Ishikawa (cell line): ENCODE measurements at regions not wholly inside any gene's neighbourhood (a gene's known extent, or its start where the extent isn't known, plus 50 kb on each side); places are given as distances from the start of the nearest gene placed in this dataset.

ENCODE experiments used
- CEBPB ChIP-seq: IDR thresholded peaks from 2 replicates; pipeline ENCODE4 v1.6.1; 2012
- CREB1 ChIP-seq: IDR thresholded peaks from 2 replicates; pipeline ENCODE4 v1.6.1; 2012; ENCODE audit warnings: low read depth
- EGR1 ChIP-seq: IDR thresholded peaks from 2 replicates; pipeline ENCODE4 v1.6.1; 2012
- EP300 ChIP-seq: IDR thresholded peaks from 2 replicates; pipeline ENCODE4 v1.6.1; 2012; ENCODE audit warnings: borderline replicate concordance
- FOXM1 ChIP-seq: IDR thresholded peaks from 2 replicates; pipeline ENCODE4 v1.6.1; 2012; ENCODE audit warnings: low read depth, borderline replicate concordance
- NFIC ChIP-seq: IDR thresholded peaks from 2 replicates; pipeline ENCODE4 v1.6.1; 2012
- RAD21 ChIP-seq: IDR thresholded peaks from 2 replicates; pipeline ENCODE4 v1.6.1; 2012; ENCODE audit warnings: low read depth
- REST ChIP-seq: IDR thresholded peaks from 2 replicates; pipeline ENCODE4 v1.6.1; 2012; ENCODE audit warnings: low read depth, mild to moderate bottlenecking
- TAF1 ChIP-seq: IDR thresholded peaks from 2 replicates; pipeline ENCODE4 v1.6.1; 2012; ENCODE audit warnings: low read depth, mild to moderate bottlenecking
- TCF12 ChIP-seq: IDR thresholded peaks from 2 replicates; pipeline ENCODE4 v1.6.1; 2012; ENCODE audit warnings: low read depth
- TEAD4 ChIP-seq: IDR thresholded peaks from 2 replicates; pipeline ENCODE4 v1.6.1; 2012
- YY1 ChIP-seq: IDR thresholded peaks from 2 replicates; pipeline ENCODE4 v1.6.1; 2012; ENCODE audit warnings: low read depth
- ZBTB7A ChIP-seq: IDR thresholded peaks from 2 replicates; pipeline ENCODE4 v1.6.1; 2012; ENCODE audit warnings: low read depth
- TF ChIP-seq, protein P1 (sequence below): IDR thresholded peaks from 2 replicates; pipeline ENCODE4 v1.6.1; 2012
- TF ChIP-seq, protein P2 (sequence below): IDR thresholded peaks from 2 replicates; pipeline ENCODE4 v1.6.1; 2012

GRCh38 chr10:53115660-53116059, 343.1 kb upstream of the MBL2 start:
- TF ChIP-seq REST (no peak), TEAD4 (no peak), TAF1 (no peak), EP300 (no peak), ZBTB7A (no peak), FOXM1 (no peak), YY1 (no peak)

GRCh38 chr10:53111529-53111928, 338.9 kb upstream of the MBL2 start:
- no peak for TF ChIP-seq TAF1
- TF ChIP-seq TCF12: no peak
- TF ChIP-seq, protein P1, sequence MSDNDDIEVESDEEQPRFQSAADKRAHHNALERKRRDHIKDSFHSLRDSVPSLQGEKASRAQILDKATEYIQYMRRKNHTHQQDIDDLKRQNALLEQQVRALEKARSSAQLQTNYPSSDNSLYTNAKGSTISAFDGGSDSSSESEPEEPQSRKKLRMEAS: no peak
- TF ChIP-seq CEBPB: no peak
- no peak for TF ChIP-seq YY1
- TF ChIP-seq CREB1: no peak
- no peak for TF ChIP-seq RAD21
- TF ChIP-seq EGR1: no peak
- no peak for TF ChIP-seq NFIC
- TF ChIP-seq FOXM1: no peak
- TF ChIP-seq TEAD4: no peak
- TF ChIP-seq, protein P2, sequence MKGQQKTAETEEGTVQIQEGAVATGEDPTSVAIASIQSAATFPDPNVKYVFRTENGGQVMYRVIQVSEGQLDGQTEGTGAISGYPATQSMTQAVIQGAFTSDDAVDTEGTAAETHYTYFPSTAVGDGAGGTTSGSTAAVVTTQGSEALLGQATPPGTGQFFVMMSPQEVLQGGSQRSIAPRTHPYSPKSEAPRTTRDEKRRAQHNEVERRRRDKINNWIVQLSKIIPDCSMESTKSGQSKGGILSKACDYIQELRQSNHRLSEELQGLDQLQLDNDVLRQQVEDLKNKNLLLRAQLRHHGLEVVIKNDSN: no peak
- no peak for TF ChIP-seq ZBTB7A
- TF ChIP-seq EP300: no peak
- TF ChIP-seq REST: no peak

DNA sequence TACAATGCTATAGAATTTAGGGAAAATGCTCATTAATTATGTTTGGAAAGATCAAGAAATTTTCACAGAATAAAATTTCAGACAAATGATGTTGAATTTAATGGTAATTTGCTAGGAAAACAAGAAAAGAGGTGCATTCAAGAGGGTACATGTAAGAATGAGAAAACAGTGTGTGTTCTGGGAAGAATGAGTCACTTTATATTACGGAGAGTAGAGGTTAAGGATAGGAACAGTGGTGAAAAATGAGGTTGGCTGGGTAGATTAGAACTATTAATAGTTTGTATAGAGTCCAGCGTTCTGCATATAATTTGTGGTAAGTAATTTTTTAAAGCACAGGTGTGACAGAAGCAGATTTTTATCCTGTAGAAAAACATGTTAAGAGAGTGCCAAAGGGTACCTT, 336.7 kb upstream of the MBL2 start:
- TF ChIP-seq REST (no peak), ZBTB7A (no peak), YY1 (no peak), TCF12 (no peak), CREB1 (no peak), NFIC (no peak), EGR1 (no peak), EP300 (no peak), CEBPB (no peak), RAD21 (no peak), TEAD4 (no peak), FOXM1 (no peak), TAF1 (no peak)
- TF ChIP-seq, protein P1: no peak
- TF ChIP-seq, protein P2: no peak

GRCh38 chr10:53108317-53108934, 335.8 kb upstream of the MBL2 start:
- no peak for TF ChIP-seq FOXM1
- TF ChIP-seq, protein P1: no peak
- no peak for TF ChIP-seq REST
- TF ChIP-seq ZBTB7A: no peak
- no peak for TF ChIP-seq EGR1
- no peak for TF ChIP-seq CEBPB
- no peak for TF ChIP-seq TCF12
- no peak for TF ChIP-seq CREB1
- no peak for TF ChIP-seq YY1
- TF ChIP-seq, protein P2: no peak
- no peak for TF ChIP-seq TAF1
- no peak for TF ChIP-seq EP300
